ENCODE measurements at regions not wholly inside any gene's neighbourhood (a gene's known extent, or its start where the extent isn't known, plus 50 kb on each side); places are given as distances from the start of the nearest gene placed in this dataset.

DNA sequence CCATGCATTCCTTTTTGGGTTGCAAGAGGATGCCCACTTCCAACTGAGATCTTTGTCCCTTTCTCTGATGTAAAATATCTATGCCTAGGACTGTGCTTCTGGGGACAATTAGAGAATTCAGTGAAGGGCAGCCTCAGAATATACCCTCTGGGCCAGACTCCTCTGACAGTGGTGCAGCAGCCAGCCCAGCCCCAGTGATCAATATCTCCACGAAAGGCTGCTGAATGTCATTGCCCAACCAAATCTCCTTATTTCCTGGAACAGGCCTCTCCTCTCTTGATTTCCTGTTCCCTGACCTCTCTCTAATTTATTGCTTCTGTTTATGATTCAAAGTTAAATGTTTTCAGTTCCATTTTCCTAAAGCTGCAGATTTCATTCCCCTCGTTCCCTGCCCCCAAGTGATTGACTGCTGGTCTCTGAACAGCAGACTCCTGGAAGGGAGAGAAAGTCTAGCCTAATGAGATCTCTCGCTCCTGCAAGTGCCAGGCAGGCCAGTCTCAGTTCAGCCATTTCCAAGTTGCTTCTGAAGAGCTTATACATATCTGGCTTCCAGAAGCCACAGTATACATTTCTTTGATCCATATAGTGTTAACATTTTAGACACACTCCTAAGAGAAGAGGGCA, 104.4 kb upstream of the SALL1 start:
- TF ChIP-seq, protein P1, sequence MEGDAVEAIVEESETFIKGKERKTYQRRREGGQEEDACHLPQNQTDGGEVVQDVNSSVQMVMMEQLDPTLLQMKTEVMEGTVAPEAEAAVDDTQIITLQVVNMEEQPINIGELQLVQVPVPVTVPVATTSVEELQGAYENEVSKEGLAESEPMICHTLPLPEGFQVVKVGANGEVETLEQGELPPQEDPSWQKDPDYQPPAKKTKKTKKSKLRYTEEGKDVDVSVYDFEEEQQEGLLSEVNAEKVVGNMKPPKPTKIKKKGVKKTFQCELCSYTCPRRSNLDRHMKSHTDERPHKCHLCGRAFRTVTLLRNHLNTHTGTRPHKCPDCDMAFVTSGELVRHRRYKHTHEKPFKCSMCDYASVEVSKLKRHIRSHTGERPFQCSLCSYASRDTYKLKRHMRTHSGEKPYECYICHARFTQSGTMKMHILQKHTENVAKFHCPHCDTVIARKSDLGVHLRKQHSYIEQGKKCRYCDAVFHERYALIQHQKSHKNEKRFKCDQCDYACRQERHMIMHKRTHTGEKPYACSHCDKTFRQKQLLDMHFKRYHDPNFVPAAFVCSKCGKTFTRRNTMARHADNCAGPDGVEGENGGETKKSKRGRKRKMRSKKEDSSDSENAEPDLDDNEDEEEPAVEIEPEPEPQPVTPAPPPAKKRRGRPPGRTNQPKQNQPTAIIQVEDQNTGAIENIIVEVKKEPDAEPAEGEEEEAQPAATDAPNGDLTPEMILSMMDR (IDR thresholded peaks at IDR 0.05): no peak
- TF ChIP-seq POLR2A (IDR thresholded peaks at IDR 0.05) (no peak), POLR2AphosphoS5 (IDR thresholded peaks at IDR 0.05) (no peak)

All from breast epithelium (tissue), 3 donors.